GM20431 (cell line): ENCODE measurements at regions not wholly inside any gene's neighbourhood (a gene's known extent, or its start where the extent isn't known, plus 50 kb on each side); places are given as distances from the start of the nearest gene placed in this dataset.

Experiments
- in situ Hi-C: fragments of 300-500 bp; cut with MseI, MboI; formaldehyde crosslinking; loops from one replicate; pipeline ENCODE4 v1.15.0; 2020; ENCODE audit warnings: low sequenced_read_pairs; ENCODE audit not compliant: unreplicated experiment

- in situ Hi-C loops, result no loop called here
These were observed 195.2 kb upstream of the POU3F2 start for GRCh38 chr6:98639089-98639635.

- in situ Hi-C loops, result no loop called here
These were observed 194.0 kb upstream of the POU3F2 start for GRCh38 chr6:98640366-98640765.

DNA sequence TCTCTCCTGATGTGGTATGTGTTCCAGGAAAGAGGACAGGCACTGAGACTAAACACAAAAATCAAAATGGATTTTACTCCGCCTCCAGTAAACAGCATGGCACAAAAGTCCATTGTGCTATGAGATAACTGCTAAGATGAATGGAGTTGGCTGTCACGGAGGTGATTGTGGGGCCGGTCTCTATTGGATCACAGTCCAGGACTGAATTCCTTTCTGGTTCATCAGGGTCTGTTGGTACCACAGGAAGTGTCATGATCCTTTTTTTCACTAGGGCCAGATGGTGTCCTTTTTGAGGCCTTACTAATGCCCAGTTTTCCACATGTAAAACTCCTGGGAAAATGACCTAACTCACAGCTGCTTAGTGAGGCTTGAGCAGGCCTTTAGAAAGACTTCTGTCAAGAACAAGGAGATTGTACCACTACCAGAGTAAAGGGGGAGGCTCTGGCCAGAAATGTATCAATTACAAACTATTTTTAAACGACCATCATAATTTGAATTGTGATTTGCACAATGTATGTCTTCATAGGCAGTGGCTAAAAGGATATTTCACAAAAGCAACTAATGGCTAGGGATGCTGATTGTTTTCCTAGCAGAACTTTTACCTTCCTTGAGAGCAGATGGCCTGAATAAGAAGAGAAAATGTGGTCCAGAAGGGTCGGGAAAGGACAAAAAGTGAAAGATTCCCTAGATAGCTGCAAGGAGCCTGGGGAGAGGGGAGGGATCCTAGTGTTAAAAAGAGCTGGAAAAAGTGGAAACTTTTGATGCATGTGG is 192.2 kb upstream of the POU3F2 start:
- in situ Hi-C loops, result no loop called here

- in situ Hi-C loops, result no loop called here
These were observed 190.3 kb upstream of the POU3F2 start for GRCh38 chr6:98644063-98644462.

DNA sequence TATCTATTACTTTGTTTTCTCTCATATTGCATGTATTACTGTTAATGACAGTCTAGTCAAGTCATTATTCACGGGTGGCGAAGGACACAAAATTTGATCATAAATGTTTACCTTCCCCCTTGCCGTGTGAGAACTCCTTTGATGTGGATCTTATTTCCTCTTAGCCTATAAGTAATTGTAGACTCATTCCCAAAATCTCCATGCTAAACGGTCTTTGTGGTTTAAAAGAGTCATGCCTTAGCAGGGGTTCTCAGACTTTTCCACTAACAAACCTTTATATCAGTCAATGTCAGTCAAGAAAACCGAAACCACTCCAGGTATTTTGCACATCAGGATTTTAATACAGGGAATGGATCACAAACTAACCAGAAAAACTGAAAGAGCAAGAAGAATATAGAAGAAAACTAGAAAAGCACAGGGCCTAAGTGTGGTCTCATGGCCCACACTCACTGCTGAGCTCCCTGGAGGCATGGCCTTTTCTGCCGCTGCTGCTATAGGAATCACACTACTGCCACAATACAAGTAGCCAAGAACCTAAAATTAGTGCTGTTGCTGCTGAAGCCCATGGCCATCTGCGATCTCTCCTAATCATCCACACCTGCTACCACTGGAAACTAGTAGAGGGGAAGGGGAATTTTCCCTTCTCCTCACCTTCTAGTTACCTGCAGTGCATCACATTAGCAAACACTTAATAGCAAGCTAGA is 186.0 kb upstream of the POU3F2 start:
- in situ Hi-C loops, result no loop called here

DNA sequence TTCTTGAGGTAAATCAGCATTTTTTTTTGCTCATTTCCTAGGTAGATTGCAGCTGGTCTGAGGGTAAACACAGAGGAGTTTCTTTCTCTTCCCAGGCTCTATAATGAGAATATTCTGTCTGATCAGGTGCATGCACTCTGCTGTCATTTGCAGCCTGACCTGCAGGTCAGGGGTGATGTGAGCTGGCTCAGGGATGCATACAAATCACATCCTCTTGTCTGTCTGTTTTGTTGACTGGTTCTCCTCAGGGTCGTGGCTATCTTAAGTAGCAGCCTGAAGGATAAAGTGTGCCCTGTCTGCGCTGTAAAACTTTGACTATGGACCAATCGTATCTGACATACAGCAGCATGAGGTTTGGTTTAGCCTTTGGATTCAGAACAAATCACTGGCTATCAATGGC is 183.4 kb upstream of the POU3F2 start:
- in situ Hi-C loops, result no loop called here

- in situ Hi-C loops, result no loop called here
These were observed 181.2 kb upstream of the POU3F2 start for GRCh38 chr6:98653179-98653578.

GRCh38 chr6:98657764-98658163 is 176.6 kb upstream of the POU3F2 start:
- in situ Hi-C loops, result no loop called here

GRCh38 chr6:98669371-98669770 is 165.0 kb upstream of the POU3F2 start:
- in situ Hi-C loops, result no loop called here

GRCh38 chr6:98670045-98670746 is 164.2 kb upstream of the POU3F2 start:
- in situ Hi-C loops, result no loop called here

DNA sequence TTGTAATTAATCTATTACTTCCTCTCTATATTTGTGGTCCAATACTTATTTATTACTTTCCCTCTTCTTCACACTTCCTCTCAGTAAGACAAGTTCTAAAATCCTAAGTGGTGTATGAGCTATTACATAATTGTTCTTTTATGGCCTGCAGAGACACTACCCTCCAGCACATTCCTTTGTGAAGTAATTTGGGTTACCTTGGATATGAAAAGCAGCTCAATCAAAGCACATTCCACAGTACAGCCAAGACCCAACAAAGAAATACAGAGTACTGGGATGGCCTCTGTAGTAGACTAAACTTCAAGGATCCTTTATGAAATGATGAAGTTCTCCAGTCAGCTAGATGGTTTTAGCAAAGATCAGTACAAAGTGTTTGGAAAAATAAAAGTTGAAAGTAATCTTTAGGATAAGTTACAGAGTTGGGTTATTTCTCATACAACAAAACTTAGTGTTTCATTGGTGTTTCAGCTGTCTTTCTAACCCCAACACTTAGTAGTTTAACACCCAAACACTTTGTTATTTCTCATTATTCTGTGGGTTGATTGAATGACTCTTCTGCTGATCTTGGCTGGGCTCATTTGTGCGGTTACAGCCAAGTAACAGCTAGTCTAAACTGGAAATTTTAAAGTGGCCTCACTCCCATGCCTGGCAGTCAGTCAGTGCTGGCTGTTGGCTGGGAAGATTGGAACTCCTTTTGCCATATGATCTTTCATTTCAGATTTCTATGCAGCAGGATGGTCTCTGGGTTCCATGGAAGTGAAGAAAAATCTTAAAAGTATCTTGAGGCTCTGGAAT is 161.5 kb upstream of the POU3F2 start:
- in situ Hi-C loops, result no loop called here

DNA sequence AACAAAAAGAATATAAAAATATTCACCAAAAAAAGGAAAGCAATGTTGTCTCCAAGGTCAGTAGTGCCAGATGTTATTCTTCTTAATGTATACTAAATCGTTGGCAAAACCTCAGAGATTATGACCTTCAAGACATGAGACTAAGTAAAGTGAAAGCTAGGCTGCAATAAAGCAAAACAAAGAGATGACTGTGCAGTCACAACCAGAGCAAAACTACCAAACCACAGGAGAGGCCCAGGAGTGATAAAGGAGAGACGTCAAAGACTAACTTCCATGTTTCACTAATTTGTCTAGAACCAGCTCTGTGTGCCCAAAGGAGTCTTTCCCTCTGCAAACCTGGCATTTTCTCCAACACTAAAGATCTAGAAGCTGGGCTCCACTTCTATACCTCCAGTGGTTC is 155.9 kb upstream of the POU3F2 start:
- in situ Hi-C loops, result no loop called here

- in situ Hi-C loops, result no loop called here
These were observed 148.3 kb upstream of the POU3F2 start for GRCh38 chr6:98686008-98686601.

DNA sequence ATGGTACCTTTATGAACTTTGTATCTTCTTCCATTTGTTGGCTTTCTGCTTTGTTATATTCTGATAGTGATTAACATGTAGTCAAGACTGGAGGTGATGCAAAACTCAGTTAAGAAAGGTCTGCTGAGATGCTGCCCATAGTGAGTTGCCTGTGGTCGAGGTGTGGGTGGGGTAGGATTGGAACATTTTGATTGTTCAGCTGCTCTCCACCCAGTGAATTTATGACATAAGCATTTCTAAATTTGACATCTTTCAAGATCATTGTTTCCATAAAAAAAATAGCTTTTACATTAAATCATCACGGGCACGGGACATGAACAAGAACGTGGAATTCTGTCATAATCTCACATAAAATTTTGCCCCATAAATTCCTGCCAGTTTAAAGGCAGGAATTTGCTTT is 146.6 kb upstream of the POU3F2 start:
- in situ Hi-C loops, result no loop called here

GRCh38 chr6:98695091-98695801 is 139.1 kb upstream of the POU3F2 start:
- in situ Hi-C loops, result no loop called here

DNA sequence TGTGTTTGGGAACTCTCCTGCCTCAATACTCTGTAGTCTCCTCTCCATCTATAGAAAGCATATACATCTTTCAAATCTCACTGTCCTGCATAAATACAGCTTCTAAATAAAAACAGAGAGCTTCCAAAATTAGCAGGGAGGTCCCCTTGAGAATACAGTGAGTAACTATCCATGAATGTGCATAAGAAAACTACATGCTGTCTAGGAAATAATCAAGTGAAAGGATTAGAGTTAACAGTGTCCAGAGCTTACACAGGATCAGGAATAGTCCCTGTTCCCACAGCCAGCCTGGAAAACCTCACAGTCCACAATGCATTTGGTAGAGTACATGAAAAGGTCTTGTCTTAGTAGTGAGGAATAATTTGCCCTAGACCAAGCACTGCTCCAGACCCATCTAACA is 123.0 kb upstream of the POU3F2 start:
- in situ Hi-C loops, result no loop called here

GRCh38 chr6:98716341-98716740 is 118.0 kb upstream of the POU3F2 start:
- in situ Hi-C loops, result no loop called here

- in situ Hi-C loops, result no loop called here
These were observed 117.0 kb upstream of the POU3F2 start for GRCh38 chr6:98717322-98717877.

- in situ Hi-C loops, result no loop called here
These were observed 116.4 kb upstream of the POU3F2 start for GRCh38 chr6:98717988-98718387.
